Erythroblast (primary cell): ENCODE measurements at regions not wholly inside any gene's neighbourhood (a gene's known extent, or its start where the extent isn't known, plus 50 kb on each side); places are given as distances from the start of the nearest gene placed in this dataset.

ENCODE experiments used
- GATA1 ChIP-seq: IDR thresholded peaks from 2 replicates; pipeline ENCODE4 v1.6.1; 2011; ENCODE audit warnings: low read depth, mild to moderate bottlenecking, control low read depth, low read length, moderate library complexity
- POLR2A ChIP-seq: IDR thresholded peaks from 2 replicates; pipeline ENCODE4 v1.6.1; 2011; ENCODE audit warnings: mild to moderate bottlenecking, low read length

DNA sequence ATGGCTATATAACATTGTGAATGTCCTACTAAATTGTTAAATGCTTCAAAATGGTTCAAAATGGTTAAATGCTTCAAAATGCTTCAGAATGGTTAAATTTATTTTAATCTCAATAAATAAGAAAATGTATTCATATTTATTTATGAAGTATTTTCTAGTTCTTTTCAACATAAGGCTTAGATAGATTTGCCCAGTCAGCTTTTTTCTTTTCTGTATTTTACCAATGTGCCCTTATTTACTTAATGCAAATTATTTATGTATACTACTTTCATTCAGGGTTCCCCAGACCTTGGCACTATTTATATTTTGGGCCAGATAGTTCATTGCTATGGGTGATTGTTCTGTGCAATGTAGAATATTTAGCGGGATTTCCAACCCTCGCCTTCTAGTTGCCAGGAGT lies 546.7 kb downstream of the RIT2 start:
- TF ChIP-seq POLR2A (no peak), GATA1 (no peak)
